HFFc6 (cell line): ENCODE measurements at regions not wholly inside any gene's neighbourhood (a gene's known extent, or its start where the extent isn't known, plus 50 kb on each side); places are given as distances from the start of the nearest gene placed in this dataset.

Experiments
- DNase-seq: peaks from one replicate; pipeline ENCODE4 v3.0.0-alpha.2; 2018
- H3K27ac Mint-ChIP-seq: 2 replicates; pipeline ENCODE4 v1.8.0; 2020; ENCODE audit warnings: mild to moderate bottlenecking, mixed read lengths
- H3K27me3 Mint-ChIP-seq: 2 replicates; pipeline ENCODE4 v1.8.0; 2021; ENCODE audit warnings: mild to moderate bottlenecking, moderate library complexity, mixed read lengths; ENCODE audit not compliant: insufficient read depth
- H3K36me3 Mint-ChIP-seq: 2 replicates; pipeline ENCODE4 v1.8.0; 2021; ENCODE audit warnings: low read depth, mixed read lengths
- H3K4me1 Mint-ChIP-seq: 2 replicates; pipeline ENCODE4 v1.8.0; 2020; ENCODE audit warnings: low read depth, mixed read lengths
- H3K4me3 Mint-ChIP-seq: 2 replicates; pipeline ENCODE4 v1.8.0; 2020; ENCODE audit warnings: mild to moderate bottlenecking, moderate library complexity, mixed read lengths
- H3K9me3 Mint-ChIP-seq: 2 replicates; pipeline ENCODE4 v1.8.0; 2020; ENCODE audit warnings: mild to moderate bottlenecking, mixed read lengths
- TF ChIP-seq, protein P1 (sequence below): fragments of 200-600 bp; sonication (generic); IDR thresholded peaks from 2 replicates; pipeline ENCODE4 v1.5.0; 2021; ENCODE audit warnings: antibody characterized with exemption, mild to moderate bottlenecking

DNA sequence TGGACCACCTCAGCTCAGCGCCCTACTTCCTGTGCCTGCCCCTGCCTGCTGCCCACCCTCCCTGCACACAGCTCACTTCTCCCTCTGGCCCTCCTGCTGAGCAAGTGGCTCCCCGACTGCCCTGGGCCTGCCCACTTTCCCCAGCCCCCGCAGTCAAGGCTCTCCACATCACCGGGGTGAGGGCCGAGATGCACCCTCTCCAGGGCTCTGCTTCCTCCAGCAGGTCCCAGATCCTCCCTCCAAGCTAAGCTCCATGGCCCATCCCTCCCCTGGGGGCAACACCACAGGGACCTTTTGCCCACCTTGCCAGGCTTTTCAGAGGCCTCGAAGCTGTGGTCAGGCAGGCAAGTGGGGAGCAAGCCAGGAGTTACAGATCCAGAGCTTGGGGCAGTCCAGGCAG lies 820.2 kb downstream of the KCNJ18 start:
- DNase-seq, result no peak
- TF ChIP-seq, protein P1, sequence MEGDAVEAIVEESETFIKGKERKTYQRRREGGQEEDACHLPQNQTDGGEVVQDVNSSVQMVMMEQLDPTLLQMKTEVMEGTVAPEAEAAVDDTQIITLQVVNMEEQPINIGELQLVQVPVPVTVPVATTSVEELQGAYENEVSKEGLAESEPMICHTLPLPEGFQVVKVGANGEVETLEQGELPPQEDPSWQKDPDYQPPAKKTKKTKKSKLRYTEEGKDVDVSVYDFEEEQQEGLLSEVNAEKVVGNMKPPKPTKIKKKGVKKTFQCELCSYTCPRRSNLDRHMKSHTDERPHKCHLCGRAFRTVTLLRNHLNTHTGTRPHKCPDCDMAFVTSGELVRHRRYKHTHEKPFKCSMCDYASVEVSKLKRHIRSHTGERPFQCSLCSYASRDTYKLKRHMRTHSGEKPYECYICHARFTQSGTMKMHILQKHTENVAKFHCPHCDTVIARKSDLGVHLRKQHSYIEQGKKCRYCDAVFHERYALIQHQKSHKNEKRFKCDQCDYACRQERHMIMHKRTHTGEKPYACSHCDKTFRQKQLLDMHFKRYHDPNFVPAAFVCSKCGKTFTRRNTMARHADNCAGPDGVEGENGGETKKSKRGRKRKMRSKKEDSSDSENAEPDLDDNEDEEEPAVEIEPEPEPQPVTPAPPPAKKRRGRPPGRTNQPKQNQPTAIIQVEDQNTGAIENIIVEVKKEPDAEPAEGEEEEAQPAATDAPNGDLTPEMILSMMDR, result no peak
- peaks cover 4% of the 10 kb centered on the region for H3K27me3 Mint-ChIP-seq
- no peak overlapping the region for H3K4me3 Mint-ChIP-seq
- H3K27ac Mint-ChIP-seq, result no peak overlapping the region
- peaks cover 39% of the 10 kb centered on the region for H3K9me3 Mint-ChIP-seq
- no peaks in the 10 kb centered on the region for H3K4me1 Mint-ChIP-seq
- H3K36me3 Mint-ChIP-seq, result no peaks in the 10 kb centered on the region

DNA sequence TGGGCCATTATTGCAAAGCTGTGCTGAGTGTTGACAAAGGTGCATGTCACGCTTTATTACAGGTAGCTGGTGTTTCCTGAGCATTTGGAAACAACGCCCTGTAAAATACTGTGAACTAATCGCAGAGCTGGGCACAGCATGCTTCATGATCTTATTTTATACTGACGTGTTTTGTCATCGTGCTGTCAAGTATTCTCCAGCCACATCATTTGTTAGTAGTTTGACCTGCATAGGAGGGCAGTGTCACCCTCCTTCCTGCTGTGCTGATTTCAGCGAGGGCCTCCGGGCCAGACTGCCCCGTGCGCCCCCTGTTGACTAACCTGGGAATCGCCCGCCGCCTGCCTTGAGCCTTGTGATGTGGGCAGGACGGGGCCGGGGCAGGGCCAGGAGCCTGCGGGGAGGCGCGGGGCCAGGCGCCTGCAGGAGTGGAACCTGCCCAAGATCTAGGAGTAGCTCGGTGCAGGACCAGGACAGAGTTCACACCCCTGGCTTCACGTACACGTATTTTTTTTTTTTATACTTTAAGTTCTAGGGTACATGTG lies 820.7 kb downstream of the KCNJ18 start:
- Mint-ChIP-seq H3K27me3 (peaks cover 4% of the 10 kb centered on the region), H3K36me3 (no peaks in the 10 kb centered on the region), H3K4me1 (no peaks in the 10 kb centered on the region), H3K9me3 (peaks cover 37% of the 10 kb centered on the region), H3K27ac (no peak overlapping the region), H3K4me3 (no peak overlapping the region)
- TF ChIP-seq, protein P1, result peak; percentile 18; the same call in 1 of the 2 replicates
- no peak for DNase-seq

DNA sequence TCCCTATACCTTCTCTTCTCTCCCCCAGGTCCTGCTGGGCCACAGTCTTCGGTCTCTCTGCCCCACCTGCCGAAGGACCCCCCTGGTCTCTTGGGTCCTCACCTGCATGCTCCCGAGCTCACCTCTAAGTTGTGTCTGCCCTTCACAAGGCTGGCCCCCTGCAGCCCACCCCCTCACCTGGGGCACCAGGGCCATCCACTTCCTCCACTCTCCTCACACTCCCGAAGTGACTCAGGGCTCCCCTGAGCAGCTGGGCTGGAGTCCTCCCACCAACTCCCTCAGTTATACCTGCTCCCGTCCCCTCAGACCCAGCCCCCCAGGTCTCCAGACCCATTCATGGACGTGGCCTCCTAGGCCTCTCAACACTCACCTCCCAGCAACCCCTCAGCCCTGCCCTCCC lies 822.0 kb downstream of the KCNJ18 start:
- no peaks in the 10 kb centered on the region for H3K4me1 Mint-ChIP-seq
- no peak for DNase-seq
- TF ChIP-seq, protein P1, result no peak
- H3K27me3 Mint-ChIP-seq, result peaks cover 4% of the 10 kb centered on the region
- H3K36me3 Mint-ChIP-seq, result no peaks in the 10 kb centered on the region
- H3K9me3 Mint-ChIP-seq, result peaks cover 35% of the 10 kb centered on the region
- H3K4me3 Mint-ChIP-seq, result no peak overlapping the region
- H3K27ac Mint-ChIP-seq, result no peak overlapping the region

DNA sequence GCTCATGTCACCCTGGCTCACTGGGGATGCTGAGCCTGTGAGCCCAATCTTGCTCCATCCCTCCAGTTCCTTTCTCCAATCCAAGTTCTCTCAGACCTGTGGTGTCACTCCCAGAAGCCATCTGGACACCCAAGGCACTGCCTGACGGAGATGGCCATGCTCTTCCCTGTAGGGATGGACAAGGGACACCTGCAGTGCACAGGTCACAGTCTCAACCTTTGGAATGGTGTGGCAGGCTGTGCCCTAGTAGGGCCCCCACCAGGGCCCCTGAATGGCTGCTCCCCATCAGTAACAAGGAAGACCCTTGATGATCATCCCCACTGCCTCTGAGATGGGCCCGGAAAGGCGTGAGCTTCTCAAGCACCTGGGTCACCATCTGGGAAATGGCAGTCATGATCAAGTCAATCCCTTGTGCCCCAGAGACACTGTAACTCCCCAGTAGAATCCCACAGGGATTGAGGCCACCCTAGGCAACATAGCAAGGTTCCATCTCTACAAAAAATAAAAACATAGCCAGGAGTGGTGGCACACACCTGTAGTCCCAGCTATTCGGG lies 822.5 kb downstream of the KCNJ18 start:
- no peak overlapping the region for H3K4me3 Mint-ChIP-seq
- no peaks in the 10 kb centered on the region for H3K4me1 Mint-ChIP-seq
- H3K9me3 Mint-ChIP-seq, result peaks cover 33% of the 10 kb centered on the region
- no peak overlapping the region for H3K27ac Mint-ChIP-seq
- no peak for DNase-seq
- no peaks in the 10 kb centered on the region for H3K36me3 Mint-ChIP-seq
- peaks cover 4% of the 10 kb centered on the region for H3K27me3 Mint-ChIP-seq
- TF ChIP-seq, protein P1, result no peak

DNA sequence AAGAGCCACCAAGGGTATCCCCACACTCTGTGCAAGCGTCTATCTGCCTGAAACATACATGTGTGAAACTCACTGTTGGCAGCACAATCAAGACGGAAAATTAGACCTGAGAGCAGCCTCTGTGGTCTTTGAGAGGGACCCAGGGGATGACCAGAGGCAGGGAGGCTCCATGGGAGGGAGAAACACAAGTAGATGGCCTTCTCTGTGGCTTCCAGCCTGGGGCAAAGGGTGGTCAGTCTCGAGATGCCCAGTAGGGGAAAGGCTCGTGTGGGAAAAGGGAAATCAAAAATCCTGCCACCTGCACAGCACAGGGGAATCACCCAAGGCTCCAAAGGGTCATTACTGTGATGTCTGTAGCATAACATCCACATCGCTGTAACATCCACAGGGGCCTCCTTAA lies 823.3 kb downstream of the KCNJ18 start:
- Mint-ChIP-seq H3K4me3 (no peak overlapping the region), H3K36me3 (no peaks in the 10 kb centered on the region), H3K27me3 (peaks cover 4% of the 10 kb centered on the region), H3K4me1 (no peaks in the 10 kb centered on the region), H3K27ac (no peak overlapping the region), H3K9me3 (peaks cover 33% of the 10 kb centered on the region)
- TF ChIP-seq, protein P1, result no peak
- no peak for DNase-seq
